GM23338 (cell line): ENCODE measurements at regions not wholly inside any gene's neighbourhood (a gene's known extent, or its start where the extent isn't known, plus 50 kb on each side); places are given as distances from the start of the nearest gene placed in this dataset.

Experiments used
- ATAC-seq: fragments of 200-7000 bp; cut with Tn5 transposase; 3 replicates; pipeline ENCODE4 v1.9.1; 2020
- DNase-seq: peaks from one replicate; pipeline ENCODE4 v3.0.0-alpha.2; 2015; ENCODE audit warnings: low spot score
- H2AFZ ChIP-seq: fragments of 200-600 bp; sonication (generic); 2 replicates; pipeline ENCODE4 v1.8.0; 2016; ENCODE audit warnings: antibody characterized with exemption, mild to moderate bottlenecking, moderate library complexity
- H3F3A ChIP-seq: fragments of 200-600 bp; sonication (generic); replicated peaks from 2 replicates; pipeline ENCODE4 v1.8.0; 2017; ENCODE audit warnings: antibody characterized with exemption, mixed run types, low read depth
- H3K27ac ChIP-seq: fragments of 200-600 bp; sonication (generic); 2 replicates; pipeline ENCODE4 v1.6.1; 2016; ENCODE audit warnings: low read depth
- H3K27me3 ChIP-seq: fragments of 200-600 bp; sonication (generic); 2 replicates; pipeline ENCODE4 v1.8.0; 2016; ENCODE audit warnings: mild to moderate bottlenecking, mixed run types, moderate library complexity; ENCODE audit not compliant: insufficient read depth
- H3K36me3 ChIP-seq: fragments of 200-600 bp; sonication (generic); 2 replicates; pipeline ENCODE4 v1.8.0; 2016; ENCODE audit warnings: mild to moderate bottlenecking; ENCODE audit not compliant: insufficient read depth
- H3K4me1 ChIP-seq: fragments of 200-600 bp; sonication (generic); 2 replicates; pipeline ENCODE4 v1.8.0; 2016; ENCODE audit warnings: mild to moderate bottlenecking, moderate library complexity; ENCODE audit not compliant: insufficient read depth
- H3K4me2 ChIP-seq: fragments of 200-600 bp; sonication (generic); 2 replicates; pipeline ENCODE4 v1.7.1; 2017; ENCODE audit warnings: mixed run types
- H3K4me3 ChIP-seq: fragments of 200-600 bp; sonication (generic); 2 replicates; pipeline ENCODE4 v1.6.1; 2016; ENCODE audit warnings: mixed run types
- H3K79me2 ChIP-seq: fragments of 200-600 bp; sonication (generic); replicated peaks from 2 replicates; pipeline ENCODE4 v1.8.0; 2017; ENCODE audit warnings: mild to moderate bottlenecking; ENCODE audit not compliant: insufficient read depth
- H3K9me2 ChIP-seq: fragments of 200-600 bp; sonication (generic); 2 replicates; pipeline ENCODE4 v1.8.0; 2017; ENCODE audit not compliant: insufficient read depth
- H4K20me1 ChIP-seq: fragments of 200-600 bp; sonication (generic); replicated peaks from 2 replicates; pipeline ENCODE4 v1.8.0; 2017; ENCODE audit warnings: mild to moderate bottlenecking; ENCODE audit not compliant: insufficient read depth
- H3K27ac Mint-ChIP-seq: 2 replicates; pipeline ENCODE4 v1.8.0; 2020; ENCODE audit warnings: inconsistent platforms, mild to moderate bottlenecking, moderate library complexity, mixed read lengths
- H3K27me3 Mint-ChIP-seq: 3 replicates; pipeline ENCODE4 v1.8.0; 2022; ENCODE audit warnings: low read depth, mild to moderate bottlenecking, moderate library complexity, mixed read lengths, inconsistent platforms; ENCODE audit not compliant: insufficient read depth, poor library complexity
- H3K36me3 Mint-ChIP-seq: 3 replicates; pipeline ENCODE4 v1.8.0; 2021; ENCODE audit warnings: low read depth, mild to moderate bottlenecking, inconsistent platforms, moderate library complexity, mixed read lengths
- H3K4me1 Mint-ChIP-seq: 3 replicates; pipeline ENCODE4 v1.8.0; 2020; ENCODE audit warnings: mild to moderate bottlenecking, inconsistent platforms, mixed read lengths
- H3K4me3 Mint-ChIP-seq: 3 replicates; pipeline ENCODE4 v1.8.0; 2021; ENCODE audit warnings: moderate library complexity, mild to moderate bottlenecking, inconsistent platforms, mixed read lengths
- H3K9me3 Mint-ChIP-seq: 3 replicates; pipeline ENCODE4 v1.8.0; 2020; ENCODE audit warnings: moderate library complexity, mild to moderate bottlenecking, inconsistent platforms, mixed read lengths
- CREB1 ChIP-seq: fragments of 250-450 bp; sonication (Bioruptor Pico); IDR thresholded peaks from 2 replicates; pipeline ENCODE4 v1.5.0; 2020; ENCODE audit warnings: low read depth, mild to moderate bottlenecking, moderate library complexity
- CTCF ChIP-seq, 2 experiments: fragments of 200-600 bp in 1 of 2; sonication (generic) in 1 of 2; conservative IDR thresholded peaks; 2 replicates each; pipeline versions ENCODE4 v1.5.1 to v1.6.1; 2016 to 2017; ENCODE audit warnings: antibody characterized with exemption in 2 of 2, low read depth in 2 of 2, mild to moderate bottlenecking in 2 of 2, moderate library complexity in 1 of 2
- ETS1 ChIP-seq: IDR thresholded peaks from 2 replicates; pipeline ENCODE4 v1.6.1; 2016; ENCODE audit warnings: antibody characterized with exemption
- EZH2 ChIP-seq: fragments of 200-600 bp; sonication (generic); IDR thresholded peaks from one replicate; pipeline ENCODE4 v1.8.0; 2017; ENCODE audit warnings: antibody characterized with exemption, mild to moderate bottlenecking, low read depth; ENCODE audit not compliant: unreplicated experiment
- EZH2phosphoT487 ChIP-seq: fragments of 200-600 bp; sonication (generic); IDR thresholded peaks from one replicate; pipeline ENCODE4 v1.8.1; 2018; ENCODE audit warnings: antibody characterized with exemption; ENCODE audit not compliant: unreplicated experiment
- JUNB ChIP-seq: IDR thresholded peaks from one replicate; pipeline ENCODE4 v1.6.1; 2016; ENCODE audit warnings: antibody characterized with exemption; ENCODE audit not compliant: unreplicated experiment
- NANOG ChIP-seq: IDR thresholded peaks from 2 replicates; pipeline ENCODE4 v1.6.1; 2016; ENCODE audit warnings: antibody characterized with exemption, borderline replicate concordance
- POLR2AphosphoS5 ChIP-seq: IDR thresholded peaks from 2 replicates; pipeline ENCODE4 v1.6.1; 2016; ENCODE audit warnings: antibody characterized with exemption, low read depth
- REST ChIP-seq: IDR thresholded peaks from one replicate; pipeline ENCODE4 v1.6.1; 2018; ENCODE audit warnings: antibody characterized with exemption; ENCODE audit not compliant: unreplicated experiment
- STAT1 ChIP-seq: IDR thresholded peaks from one replicate; pipeline ENCODE4 v1.6.1; 2016; ENCODE audit warnings: antibody characterized with exemption; ENCODE audit not compliant: unreplicated experiment
- ZNF114 ChIP-seq: fragments of 250-450 bp; sonication (Bioruptor Pico); IDR thresholded peaks from 2 replicates; pipeline ENCODE4 v1.5.0; 2020; ENCODE audit warnings: mild to moderate bottlenecking, moderate library complexity
- ZNF331 ChIP-seq: fragments of 250-450 bp; sonication (Bioruptor Pico); IDR thresholded peaks from 2 replicates; pipeline ENCODE4 v1.5.0; 2020; ENCODE audit warnings: low read depth, mild to moderate bottlenecking, moderate library complexity
- ZNF462 ChIP-seq: fragments of 250-450 bp; sonication (Bioruptor Pico); IDR thresholded peaks from 2 replicates; pipeline ENCODE4 v1.5.0; 2020; ENCODE audit warnings: mild to moderate bottlenecking, moderate library complexity

GRCh38 chr9:78786794-78787193, 489.9 kb downstream of the PSAT1 start:
- Mint-ChIP-seq H3K27ac (no peak overlapping the region), H3K9me3 (peaks cover 4% of the 10 kb centered on the region; the same call in 2 of the 3 replicates), H3K36me3 (no peaks in the 10 kb centered on the region), H3K27me3 (peaks cover 1% of the 10 kb centered on the region), H3K4me1 (no peaks in the 10 kb centered on the region), H3K4me3 (no peak overlapping the region)
- no peak for DNase-seq
- TF ChIP-seq NANOG = no peak
- no peak for TF ChIP-seq REST
- no peak for TF ChIP-seq CREB1 (CRISPR knock-in tag)
- TF ChIP-seq EZH2phosphoT487 = no peak
- TF ChIP-seq STAT1 = no peak
- TF ChIP-seq CTCF (conservative IDR thresholded peaks at IDR 0.05; ENCODE audit: low read depth in 2 of 2) = no peak
- no peak for TF ChIP-seq EZH2
- TF ChIP-seq POLR2AphosphoS5 = no peak
- no peak for TF ChIP-seq ETS1
- no peak for TF ChIP-seq ZNF462
- no peak for TF ChIP-seq ZNF114 (CRISPR knock-in tag)
- TF ChIP-seq ZNF331 = no peak
- TF ChIP-seq JUNB = no peak
- no peak overlapping the region for H3K4me2 ChIP-seq
- H3F3A ChIP-seq = no peaks in the 10 kb centered on the region
- H3K4me3 ChIP-seq = no peak overlapping the region
- no peak overlapping the region for H2AFZ ChIP-seq
- H4K20me1 ChIP-seq = no peaks in the 10 kb centered on the region
- H3K9me2 ChIP-seq = no peaks in the 10 kb centered on the region
- H3K27ac ChIP-seq = no peak overlapping the region
- H3K36me3 ChIP-seq = no peaks in the 10 kb centered on the region
- no peak for ATAC-seq
- H3K27me3 ChIP-seq = no peaks in the 10 kb centered on the region
- no peaks in the 10 kb centered on the region for H3K4me1 ChIP-seq
- no peaks in the 10 kb centered on the region for H3K79me2 ChIP-seq
